Gastroesophageal sphincter (tissue), 3 donors: ENCODE measurements at regions not wholly inside any gene's neighbourhood (a gene's known extent, or its start where the extent isn't known, plus 50 kb on each side); places are given as distances from the start of the nearest gene placed in this dataset.

Experiments
- CTCF ChIP-seq, 4 experiments: fragments of 200-600 bp in 2 of 4; fragments of 450-650 bp in 2 of 4; sonication (generic) in 1 of 4; IDR thresholded peaks; one replicate each; pipeline ENCODE4 v1.5.1; 2017 to 2019; ENCODE audit warnings: antibody characterized with exemption in 4 of 4, mild to moderate bottlenecking in 2 of 4, moderate library complexity in 2 of 4
- POLR2A ChIP-seq, 2 donors: fragments of 450-650 bp; IDR thresholded peaks; one replicate each; pipeline ENCODE4 v1.6.1; 2017; ENCODE audit warnings: antibody characterized with exemption in 2 of 2, mild to moderate bottlenecking in 2 of 2, moderate library complexity in 1 of 2
- POLR2AphosphoS5 ChIP-seq: sonication (generic); formaldehyde crosslinking; IDR thresholded peaks from one replicate; pipeline ENCODE4 v1.6.1; 2017; ENCODE audit warnings: antibody characterized with exemption

DNA sequence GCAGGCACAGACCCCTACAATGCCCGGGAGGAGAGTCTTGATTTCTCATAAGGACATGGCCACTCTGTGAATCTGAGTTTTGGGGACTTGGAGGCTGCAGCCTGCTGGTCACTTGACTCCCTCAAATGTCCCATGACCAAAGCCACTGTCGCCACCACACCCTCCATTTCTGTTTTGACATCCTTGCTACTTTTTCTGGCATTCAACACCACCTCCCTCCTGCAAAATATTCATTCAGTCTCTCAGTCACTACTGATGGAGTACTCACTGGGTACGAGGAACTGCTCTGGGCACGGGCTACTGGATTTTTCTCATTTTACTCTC is 208.6 kb upstream of the HAAO start:
- TF ChIP-seq POLR2A (IDR thresholded peaks at IDR 0.05) = no peak
- TF ChIP-seq CTCF (IDR thresholded peaks at IDR 0.05) = no peak
- no peak for TF ChIP-seq POLR2AphosphoS5
